NCI-H146 treated with DMSO at 0.1 percent for 48 hours (cell line): ENCODE measurements at regions not wholly inside any gene's neighbourhood (a gene's known extent, or its start where the extent isn't known, plus 50 kb on each side); places are given as distances from the start of the nearest gene placed in this dataset.
A peak's percentile ranks its signal among the peaks of the same experiment; 100 is the strongest.
"Not testable (repeated sequence)": the region's sequence is repeated elsewhere in the genome, so short reads cannot be mapped to it uniquely, and the experiment has no call there.

Experiments
- DNase-seq: peaks from one replicate; lab custom pipeline; 2025; ENCODE audit not compliant: unreplicated experiment; lab: John Stamatoyannopoulos, UW

- DNase-seq = no peak
These were observed 110.7 kb upstream of the GZMB start for GRCh38 chr14:24744641-24745040.

GRCh38 chr14:24741871-24742270 is 107.9 kb upstream of the GZMB start:
- DNase-seq = no peak

- DNase-seq = no peak
These were observed 102.1 kb upstream of the GZMB start for GRCh38 chr14:24735984-24736630.

GRCh38 chr14:24734917-24735500 is 101.0 kb upstream of the GZMB start:
- peak; percentile 48 for DNase-seq

GRCh38 chr14:24726480-24726879 is 92.5 kb upstream of the GZMB start:
- DNase-seq = no peak

- no peak for DNase-seq
These were observed 91.3 kb upstream of the GZMB start for GRCh38 chr14:24725311-24725710.

- no peak for DNase-seq
These were observed 87.8 kb upstream of the GZMB start for GRCh38 chr14:24721775-24722174.

- no peak for DNase-seq
These were observed 81.2 kb upstream of the GZMB start for GRCh38 chr14:24715239-24715638.

GRCh38 chr14:24713404-24713803 is 79.4 kb upstream of the GZMB start:
- DNase-seq = no peak

- no peak for DNase-seq
These were observed 78.9 kb upstream of the GZMB start for GRCh38 chr14:24712909-24713308.

- DNase-seq = no peak
These were observed 78.4 kb upstream of the GZMB start for GRCh38 chr14:24712374-24712773.

- peak; percentile 1 for DNase-seq
These were observed 76.6 kb upstream of the GZMB start for GRCh38 chr14:24710403-24711112.

GRCh38 chr14:24708684-24709083 is 74.7 kb upstream of the GZMB start:
- DNase-seq = no peak

- DNase-seq = no peak
These were observed 72.4 kb upstream of the GZMB start for GRCh38 chr14:24706351-24706750.

- no peak for DNase-seq
These were observed 71.8 kb upstream of the GZMB start for GRCh38 chr14:24705840-24706239.

- DNase-seq = no peak
These were observed 67.1 kb upstream of the GZMB start for GRCh38 chr14:24701062-24701461.

GRCh38 chr14:24700511-24700910 is 66.5 kb upstream of the GZMB start:
- no peak for DNase-seq

- no peak for DNase-seq
These were observed 65.1 kb upstream of the GZMB start for GRCh38 chr14:24699052-24699451.

- not testable (repeated sequence) for DNase-seq
These were observed 62.4 kb upstream of the GZMB start for GRCh38 chr14:24696280-24696920.

GRCh38 chr14:24695265-24696241 is 61.6 kb upstream of the GZMB start:
- no peak for DNase-seq

GRCh38 chr14:24694680-24695079 is 60.7 kb upstream of the GZMB start:
- no peak for DNase-seq
